ENCODE measurements at regions not wholly inside any gene's neighbourhood (a gene's known extent, or its start where the extent isn't known, plus 50 kb on each side); places are given as distances from the start of the nearest gene placed in this dataset.

DNA sequence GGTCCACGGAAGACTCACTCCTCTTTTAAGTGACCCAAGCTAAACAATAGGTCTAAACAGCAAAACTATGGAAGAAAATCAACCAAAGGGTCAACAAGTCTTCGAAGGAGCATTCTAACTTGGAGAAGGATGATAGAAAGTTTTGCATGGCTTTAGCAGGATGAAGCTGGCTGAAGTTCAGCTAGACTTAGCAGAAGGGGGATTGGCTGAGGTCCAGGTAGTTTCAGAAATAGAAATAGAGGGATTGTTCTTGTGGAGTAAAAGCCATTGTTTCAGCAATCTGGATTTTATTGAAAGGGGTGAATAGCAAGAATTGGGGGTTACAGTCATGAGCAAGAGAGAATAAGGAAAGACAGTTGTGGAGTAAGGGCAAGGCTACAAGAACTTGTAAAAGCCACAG lies 84.7 kb upstream of the TSPAN8 start (continued):
- TF ChIP-seq ETS2 (tag; IDR thresholded peaks at IDR 0.05; ENCODE audit: borderline replicate concordance, poor library complexity, severe bottlenecking) (no peak), HMGXB4 (CRISPR knock-in tag; IDR thresholded peaks at IDR 0.05) (no peak)

DNA sequence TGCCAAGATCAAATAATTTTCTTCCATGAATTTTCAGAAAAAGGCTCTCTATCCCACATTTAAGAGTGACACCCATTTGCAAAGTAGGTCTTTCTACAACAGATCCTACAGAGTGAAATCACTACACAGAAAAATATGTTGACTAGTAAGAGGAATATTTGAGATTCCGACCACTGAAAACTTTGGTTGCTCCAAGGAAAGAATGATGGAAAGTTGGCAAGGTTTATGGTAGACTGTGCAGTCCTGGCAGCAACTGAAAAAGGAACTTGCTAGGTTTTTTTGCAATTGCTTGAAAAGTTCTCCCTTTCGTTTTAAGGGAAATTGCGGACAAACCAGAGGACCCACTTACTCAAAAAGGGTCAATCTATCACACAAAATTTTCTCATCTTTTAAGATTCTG lies 83.1 kb upstream of the TSPAN8 start:
- in situ Hi-C loops (cut with MboI) (no loop called here), intact Hi-C loops (cut with micrococcal nuclease) (no loop called here)
- Histone ChIP-seq H3K36me3 (ENCODE audit: control insufficient read depth, insufficient read depth, low read length) (no peaks in the 10 kb centered on the region), H3K9me1 (ENCODE audit: control insufficient read depth, insufficient read depth, low read length) (no peaks in the 10 kb centered on the region), H3K4me3 (no peak overlapping the region), H3K4me2 (ENCODE audit: insufficient read depth, low read length) (no peak overlapping the region), H3K9me3 (replicated peaks; ENCODE audit: control insufficient read depth, insufficient read depth, low read depth, low read length) (peaks cover 8% of the 10 kb centered on the region), H3K27ac (ENCODE audit: extremely low read depth, low read depth, low read length) (no peak overlapping the region), H3K79me2 (ENCODE audit: control insufficient read depth, insufficient read depth, low read length) (no peaks in the 10 kb centered on the region), H2AFZ (ENCODE audit: low read depth, low read length) (no peak overlapping the region), H4K20me1 (replicated peaks; ENCODE audit: control insufficient read depth, insufficient read depth, low read length) (no peaks in the 10 kb centered on the region), H3K4me1 (replicated peaks in 1 of 2; ENCODE audit: control insufficient read depth in 2 of 2, insufficient read depth in 2 of 2, low read length in 2 of 2) (peaks cover 4 to 27% of the 10 kb centered on the region in 2 experiments; a peak in 4 of 5 replicates), H3K27me3 (ENCODE audit: control insufficient read depth in 2 of 2, insufficient read depth in 2 of 2, low read length in 2 of 2) (no peaks in the 10 kb centered on the region), H3K9ac (ENCODE audit: insufficient read depth in 1 of 2, low read depth in 2 of 2, low read length in 2 of 2) (no peak overlapping the region)
- 94% methylated on average over 3 of the region's 3 CpGs for WGBS (ENCODE audit: insufficient coverage, low coverage, missing lambda C conversion rate)
- no TSS peak for BruUV-seq (replicated peaks)
- FAIRE-seq (no peak), ATAC-seq (no peak), DNase-seq (ENCODE audit: extremely low read depth in 1 of 4, low spot score in 3 of 4) (no peak)
- TF ChIP-seq ZNF263 (CRISPR knock-in tag; IDR thresholded peaks at IDR 0.05; ENCODE audit: borderline replicate concordance) = no peak
- no peak for TF ChIP-seq NONO (IDR thresholded peaks at IDR 0.05; ENCODE audit: low read depth in 2 of 2, low read length in 1 of 2)
- TF ChIP-seq SAFB2 (IDR thresholded peaks at IDR 0.05; ENCODE audit: borderline replicate concordance, low read depth, low read length, severe bottlenecking) = no peak
- no peak for TF ChIP-seq KDM1A (IDR thresholded peaks at IDR 0.05)
- TF ChIP-seq ZC3H8 (IDR thresholded peaks at IDR 0.05) = no peak
- no peak for TF ChIP-seq ELF2 (CRISPR knock-in tag; IDR thresholded peaks at IDR 0.05)
- no peak for TF ChIP-seq MAFG (tag; conservative IDR thresholded peaks at IDR 0.05)
- no peak for TF ChIP-seq RREB1 (CRISPR knock-in tag; IDR thresholded peaks at IDR 0.05)
- TF ChIP-seq HMG20A (CRISPR knock-in tag; conservative IDR thresholded peaks at IDR 0.05) = no peak
- ChIA-PET POLR2A (interaction anchor here (0.8 to 0.9 kb wide), 2 partner anchors 9 to 12 kb away, joined by 3 read pairs; no protein-coding TSS in a partner anchor), CTCF (ENCODE audit: low intra/inter-chr PET ratio) (no interaction called here)
